Gastroesophageal sphincter (tissue), 3 donors: ENCODE measurements at regions not wholly inside any gene's neighbourhood (a gene's known extent, or its start where the extent isn't known, plus 50 kb on each side); places are given as distances from the start of the nearest gene placed in this dataset.

Experiments
- CTCF ChIP-seq, 4 experiments: fragments of 200-600 bp in 2 of 4; fragments of 450-650 bp in 2 of 4; sonication (generic) in 1 of 4; IDR thresholded peaks; one replicate each; pipeline ENCODE4 v1.5.1; 2017 to 2019; ENCODE audit warnings: antibody characterized with exemption in 4 of 4, mild to moderate bottlenecking in 2 of 4, moderate library complexity in 2 of 4
- EP300 ChIP-seq: sonication (generic); formaldehyde crosslinking; IDR thresholded peaks from one replicate; pipeline ENCODE4 v1.6.1; 2017; ENCODE audit warnings: antibody characterized with exemption, mild to moderate bottlenecking
- POLR2A ChIP-seq, 2 donors: fragments of 450-650 bp; IDR thresholded peaks; one replicate each; pipeline ENCODE4 v1.6.1; 2017; ENCODE audit warnings: antibody characterized with exemption in 2 of 2, mild to moderate bottlenecking in 2 of 2, moderate library complexity in 1 of 2
- POLR2AphosphoS5 ChIP-seq: sonication (generic); formaldehyde crosslinking; IDR thresholded peaks from one replicate; pipeline ENCODE4 v1.6.1; 2017; ENCODE audit warnings: antibody characterized with exemption

GRCh38 chr1:60874718-60875117 is 207.6 kb upstream of the NFIA start:
- no peak for TF ChIP-seq CTCF (IDR thresholded peaks at IDR 0.05)
- no peak for TF ChIP-seq POLR2AphosphoS5
- TF ChIP-seq POLR2A (IDR thresholded peaks at IDR 0.05), result no peak
- TF ChIP-seq EP300, result no peak
